Mesothelial cell of epicardium (in vitro differentiated cells): ENCODE measurements at regions not wholly inside any gene's neighbourhood (a gene's known extent, or its start where the extent isn't known, plus 50 kb on each side); places are given as distances from the start of the nearest gene placed in this dataset.

Source experiments
- DNase-seq, 2 experiments: peaks; one replicate each; pipeline ENCODE4 v3.0.0; 2021; ENCODE audit warnings: low spot score in 2 of 2; ENCODE audit not compliant: unreplicated experiment in 2 of 2
- H3K27ac Mint-ChIP-seq: 2 replicates; pipeline ENCODE4 v1.8.0; 2021; ENCODE audit warnings: mixed read lengths
- H3K27me3 Mint-ChIP-seq: 2 replicates; pipeline ENCODE4 v1.8.0; 2021; ENCODE audit warnings: low read depth, mixed read lengths
- H3K36me3 Mint-ChIP-seq: 2 replicates; pipeline ENCODE4 v1.8.0; 2021; ENCODE audit warnings: mixed read lengths
- H3K4me1 Mint-ChIP-seq: 2 replicates; pipeline ENCODE4 v1.8.0; 2021; ENCODE audit warnings: mixed read lengths
- H3K4me3 Mint-ChIP-seq: 2 replicates; pipeline ENCODE4 v1.8.0; 2021; ENCODE audit warnings: mild to moderate bottlenecking, moderate library complexity, mixed read lengths
- H3K9me3 Mint-ChIP-seq: 2 replicates; pipeline ENCODE4 v1.8.0; 2021; ENCODE audit warnings: mixed read lengths
- TF ChIP-seq, protein P1 (sequence below): fragments of 200-600 bp; sonication (generic); IDR thresholded peaks from one replicate; pipeline ENCODE4 v1.5.0; 2021; ENCODE audit warnings: antibody characterized with exemption; ENCODE audit not compliant: unreplicated experiment

DNA sequence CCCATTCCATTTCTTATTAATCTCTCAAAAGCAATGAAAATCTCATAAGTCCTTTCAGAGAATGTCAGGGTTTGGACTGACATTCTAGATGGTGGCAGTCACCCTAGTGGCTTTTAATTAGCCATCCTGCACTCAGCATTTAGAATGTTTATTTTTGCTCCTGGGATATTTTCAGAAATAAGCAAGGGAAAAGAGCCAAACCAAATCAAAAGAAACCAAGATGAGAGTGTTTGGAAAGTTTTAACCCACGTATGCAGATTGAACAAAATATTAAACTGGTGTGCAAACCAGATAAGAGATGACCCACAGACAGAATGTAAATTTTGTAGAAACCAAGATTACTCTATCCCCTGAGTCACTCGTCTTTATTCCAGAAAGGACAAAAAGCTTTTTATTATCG lies 275.8 kb downstream of the SQOR start:
- Mint-ChIP-seq H3K4me1 (no peaks in the 10 kb centered on the region), H3K4me3 (no peak overlapping the region), H3K36me3 (no peaks in the 10 kb centered on the region), H3K9me3 (peaks cover 7% of the 10 kb centered on the region), H3K27ac (no peak overlapping the region), H3K27me3 (no peaks in the 10 kb centered on the region)
- no peak for DNase-seq
- TF ChIP-seq, protein P1, sequence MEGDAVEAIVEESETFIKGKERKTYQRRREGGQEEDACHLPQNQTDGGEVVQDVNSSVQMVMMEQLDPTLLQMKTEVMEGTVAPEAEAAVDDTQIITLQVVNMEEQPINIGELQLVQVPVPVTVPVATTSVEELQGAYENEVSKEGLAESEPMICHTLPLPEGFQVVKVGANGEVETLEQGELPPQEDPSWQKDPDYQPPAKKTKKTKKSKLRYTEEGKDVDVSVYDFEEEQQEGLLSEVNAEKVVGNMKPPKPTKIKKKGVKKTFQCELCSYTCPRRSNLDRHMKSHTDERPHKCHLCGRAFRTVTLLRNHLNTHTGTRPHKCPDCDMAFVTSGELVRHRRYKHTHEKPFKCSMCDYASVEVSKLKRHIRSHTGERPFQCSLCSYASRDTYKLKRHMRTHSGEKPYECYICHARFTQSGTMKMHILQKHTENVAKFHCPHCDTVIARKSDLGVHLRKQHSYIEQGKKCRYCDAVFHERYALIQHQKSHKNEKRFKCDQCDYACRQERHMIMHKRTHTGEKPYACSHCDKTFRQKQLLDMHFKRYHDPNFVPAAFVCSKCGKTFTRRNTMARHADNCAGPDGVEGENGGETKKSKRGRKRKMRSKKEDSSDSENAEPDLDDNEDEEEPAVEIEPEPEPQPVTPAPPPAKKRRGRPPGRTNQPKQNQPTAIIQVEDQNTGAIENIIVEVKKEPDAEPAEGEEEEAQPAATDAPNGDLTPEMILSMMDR: no peak

DNA sequence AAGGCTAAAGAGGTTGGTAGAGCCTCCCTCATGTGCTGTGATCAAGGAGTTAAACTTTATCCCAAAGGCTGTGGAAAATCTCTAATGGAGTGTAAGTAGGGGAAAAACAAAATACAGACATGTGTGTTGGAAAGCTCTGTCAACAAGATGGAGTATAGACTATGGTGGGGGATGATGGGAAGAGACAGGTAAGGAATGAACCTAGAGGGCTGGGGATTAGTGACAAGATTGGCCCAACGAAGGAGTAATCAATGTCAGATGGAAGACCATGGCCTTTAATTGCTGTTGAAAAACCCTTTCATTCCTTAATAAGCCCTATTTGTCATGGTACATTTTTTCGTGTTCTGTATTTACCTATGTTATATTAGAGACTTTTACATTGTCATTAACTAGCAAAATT lies 278.6 kb downstream of the SQOR start:
- Mint-ChIP-seq H3K27ac (no peak overlapping the region), H3K27me3 (no peaks in the 10 kb centered on the region), H3K4me3 (no peak overlapping the region), H3K4me1 (no peaks in the 10 kb centered on the region), H3K9me3 (peaks cover 9% of the 10 kb centered on the region), H3K36me3 (no peaks in the 10 kb centered on the region)
- TF ChIP-seq, protein P1: no peak
- DNase-seq: no peak

DNA sequence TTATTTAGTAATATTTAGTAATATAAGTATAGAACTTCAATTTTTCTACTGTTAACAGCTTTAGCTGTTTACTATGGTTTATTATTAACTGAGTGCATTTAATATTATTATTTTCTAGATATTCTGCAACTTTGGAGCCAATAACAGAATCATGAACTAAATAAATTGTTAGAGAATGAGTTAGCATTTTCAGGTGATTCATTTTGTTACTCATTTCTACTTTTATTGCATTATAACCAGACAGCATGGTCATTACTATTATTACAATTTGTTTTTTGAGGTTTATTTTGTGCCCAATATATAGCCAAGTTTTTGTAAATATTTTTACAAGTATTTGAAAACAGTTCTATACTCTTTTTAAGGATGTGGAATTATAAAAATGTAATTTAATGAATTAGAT lies 279.6 kb downstream of the SQOR start:
- no peaks in the 10 kb centered on the region for H3K4me1 Mint-ChIP-seq
- peaks cover 7% of the 10 kb centered on the region for H3K9me3 Mint-ChIP-seq
- no peak overlapping the region for H3K27ac Mint-ChIP-seq

DNA sequence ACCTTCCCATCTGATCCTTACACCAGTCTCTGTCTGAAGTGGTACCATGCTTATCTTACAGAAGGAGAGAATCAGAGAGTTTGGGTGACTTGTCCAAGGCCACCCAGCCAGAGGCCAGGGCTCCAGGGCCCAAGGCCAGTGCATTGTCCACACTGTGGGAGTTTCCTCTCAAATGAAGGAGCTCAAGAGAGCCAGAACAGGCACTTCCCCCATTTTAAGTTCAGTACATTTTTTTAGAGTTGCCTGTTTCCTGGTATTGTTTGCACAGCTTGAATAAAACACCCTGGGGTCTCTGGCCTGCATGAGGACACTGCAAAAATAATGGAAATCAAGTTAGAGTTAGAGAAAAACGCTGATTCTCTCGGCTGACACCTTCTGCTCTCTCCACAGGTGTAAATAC lies 284.0 kb downstream of the SQOR start:
- TF ChIP-seq, protein P1: no peak
- Mint-ChIP-seq H3K27ac (no peak overlapping the region), H3K36me3 (no peaks in the 10 kb centered on the region), H3K4me1 (peaks cover 1% of the 10 kb centered on the region), H3K9me3 (peaks cover 7% of the 10 kb centered on the region), H3K27me3 (no peaks in the 10 kb centered on the region), H3K4me3 (no peak overlapping the region)
- DNase-seq: no peak

More for the DNA sequence above, 279.6 kb downstream of the SQOR start:
- Mint-ChIP-seq H3K27me3 (no peaks in the 10 kb centered on the region), H3K36me3 (no peaks in the 10 kb centered on the region), H3K4me3 (no peak overlapping the region)
- TF ChIP-seq, protein P1: no peak
- no peak for DNase-seq

DNA sequence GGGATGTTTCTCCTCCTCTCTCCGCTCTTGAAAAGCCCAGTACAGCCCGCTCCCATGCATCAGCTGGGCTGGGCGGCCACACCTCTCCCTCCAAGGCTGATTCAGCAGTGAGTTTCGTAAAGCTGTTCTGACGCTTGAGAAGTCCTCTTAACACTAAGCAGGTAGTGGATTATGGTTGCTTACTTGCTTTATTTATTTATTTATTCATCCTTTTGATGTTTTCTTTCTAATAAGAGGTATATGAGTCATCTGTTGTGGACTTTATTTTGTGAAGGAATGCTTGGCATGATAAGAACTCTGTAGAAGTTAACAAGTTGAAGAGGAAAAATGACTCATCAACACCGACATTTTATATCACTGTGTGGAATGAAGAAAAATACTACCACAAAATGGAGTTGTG lies 285.0 kb downstream of the SQOR start:
- Mint-ChIP-seq H3K27ac (peak overlapping the region; percentile 55), H3K36me3 (no peaks in the 10 kb centered on the region), H3K27me3 (no peaks in the 10 kb centered on the region), H3K4me1 (peaks cover 1% of the 10 kb centered on the region), H3K4me3 (no peak overlapping the region), H3K9me3 (peaks cover 7% of the 10 kb centered on the region)
- no peak for DNase-seq
- TF ChIP-seq, protein P1: no peak

DNA sequence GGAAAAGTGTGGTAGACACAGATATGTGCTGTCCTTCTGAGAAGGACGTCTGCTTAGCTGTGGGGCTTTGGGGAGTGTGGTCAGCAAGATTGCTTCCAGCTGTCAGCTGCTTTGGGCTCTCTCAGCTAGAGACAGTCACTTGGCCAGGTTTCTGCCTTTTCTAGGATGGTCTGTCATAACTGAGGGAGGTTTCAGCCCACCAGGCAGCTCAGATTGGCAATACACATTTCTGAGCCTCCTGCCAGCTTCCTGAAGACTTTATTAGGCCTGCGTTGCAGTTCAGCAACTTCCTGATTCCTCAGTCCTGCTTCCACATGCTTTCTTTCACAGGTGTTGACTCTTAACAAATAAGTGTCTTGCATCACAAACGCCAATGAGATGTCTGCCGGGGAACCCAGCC lies 286.5 kb downstream of the SQOR start:
- H3K36me3 Mint-ChIP-seq: no peaks in the 10 kb centered on the region
- peaks cover 2% of the 10 kb centered on the region for H3K9me3 Mint-ChIP-seq
- H3K4me1 Mint-ChIP-seq: peaks cover 1% of the 10 kb centered on the region
- no peak overlapping the region for H3K27ac Mint-ChIP-seq
- no peak overlapping the region for H3K4me3 Mint-ChIP-seq
- no peaks in the 10 kb centered on the region for H3K27me3 Mint-ChIP-seq
- DNase-seq: no peak
- TF ChIP-seq, protein P1: no peak
